HG03196 (cell line): ENCODE measurements at regions not wholly inside any gene's neighbourhood (a gene's known extent, or its start where the extent isn't known, plus 50 kb on each side); places are given as distances from the start of the nearest gene placed in this dataset.
"Not testable (repeated sequence)": the region's sequence is repeated elsewhere in the genome, so short reads cannot be mapped to it uniquely, and the experiment has no call there.

Experiments used
- ATAC-seq: cut with Tn5 transposase; IDR thresholded peaks from one replicate; pipeline ENCODE4 v1.9.1; 2021; ENCODE audit not compliant: unreplicated experiment

GRCh38 chr18:1270081-1270480 lies 365.4 kb downstream of the ADCYAP1 start:
- ATAC-seq = no peak

DNA sequence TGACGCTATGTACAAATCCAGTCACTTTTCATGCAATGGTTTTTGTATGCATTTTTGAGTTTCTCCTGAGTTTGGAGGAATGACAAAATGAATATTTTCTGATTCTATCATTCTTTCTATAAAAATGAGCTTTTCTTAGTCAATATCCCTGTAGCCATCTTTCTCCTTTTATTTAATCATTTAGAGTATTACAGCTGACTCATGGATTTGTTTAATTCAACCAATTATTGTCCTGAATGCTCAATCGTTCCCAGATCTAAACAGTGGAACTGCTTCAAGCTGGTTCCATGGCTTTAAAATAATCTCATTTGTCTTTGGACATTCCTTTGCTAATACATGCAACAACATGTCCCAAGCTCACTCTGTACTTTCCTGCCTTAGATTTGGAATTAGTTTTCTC lies 368.8 kb downstream of the ADCYAP1 start:
- ATAC-seq = no peak

DNA sequence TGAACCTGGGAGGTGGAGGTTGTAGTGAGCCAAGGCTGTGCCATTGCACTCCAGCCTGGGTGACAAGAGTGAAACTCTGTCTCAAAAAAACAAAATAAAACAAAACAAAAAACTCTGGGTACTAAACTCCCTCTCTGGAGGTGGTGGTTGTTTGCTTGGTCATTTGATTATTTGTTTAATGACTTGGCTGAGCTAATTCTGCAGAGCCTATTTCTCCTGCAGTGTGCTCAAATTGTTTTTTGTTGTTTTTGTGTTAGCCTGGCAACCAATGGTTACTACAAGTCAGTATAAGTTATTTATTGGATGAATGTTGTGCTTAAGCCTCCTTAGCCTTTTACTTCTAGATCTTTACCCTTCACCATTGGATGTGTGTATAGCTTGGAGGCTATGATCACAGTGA lies 387.5 kb downstream of the ADCYAP1 start:
- no peak for ATAC-seq

- no peak for ATAC-seq
Observed at GRCh38 chr18:1294229-1294628, 389.6 kb downstream of the ADCYAP1 start.

GRCh38 chr18:1296237-1296636 lies 391.6 kb downstream of the ADCYAP1 start:
- no peak for ATAC-seq

DNA sequence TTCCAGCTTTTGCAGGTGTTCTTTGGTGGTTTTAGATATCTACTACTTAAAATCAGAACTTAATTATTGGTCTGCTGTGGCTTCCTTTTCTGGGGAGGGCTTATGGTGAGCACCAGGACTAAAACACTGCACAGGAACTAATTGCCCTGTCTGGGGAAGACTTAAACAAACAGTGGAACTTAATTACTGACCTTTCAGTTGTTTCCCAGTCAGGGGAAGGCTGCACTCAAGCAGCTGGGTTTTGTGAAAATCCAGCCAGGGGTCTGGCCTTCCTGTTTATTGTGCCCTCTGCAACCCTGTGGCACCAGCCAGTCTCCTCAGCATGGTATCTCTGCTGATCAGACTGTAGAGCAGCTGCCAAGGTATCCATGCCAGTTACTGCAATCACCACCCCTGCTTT lies 398.2 kb downstream of the ADCYAP1 start:
- ATAC-seq = no peak

DNA sequence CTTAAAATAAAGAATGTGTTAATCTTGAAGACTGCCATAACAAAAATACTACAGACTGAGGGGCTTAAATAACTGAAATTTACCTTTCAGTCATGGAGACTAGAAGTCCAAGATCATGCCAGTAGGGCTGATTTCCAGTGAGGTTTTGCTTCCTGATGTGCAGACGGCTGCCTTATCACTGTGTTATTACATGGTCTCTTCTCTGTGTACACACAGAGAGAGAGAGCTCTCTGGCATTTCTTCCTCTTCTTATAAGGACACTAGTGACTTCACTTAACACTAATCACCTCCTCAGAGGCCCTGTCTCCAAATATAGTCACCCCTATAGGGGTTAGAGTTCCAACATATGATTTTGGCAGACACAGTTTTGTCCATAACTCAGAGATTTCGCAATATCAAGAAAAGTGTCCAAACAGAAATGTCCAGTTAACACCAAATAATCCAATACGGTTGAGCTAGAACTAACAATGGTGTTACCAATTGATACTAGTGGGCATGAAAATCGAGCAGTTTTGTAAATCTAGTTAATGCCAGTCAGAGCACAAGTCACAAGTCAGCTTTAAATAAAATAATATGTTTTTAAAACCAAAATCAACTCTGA lies 399.8 kb downstream of the ADCYAP1 start:
- ATAC-seq = no peak

DNA sequence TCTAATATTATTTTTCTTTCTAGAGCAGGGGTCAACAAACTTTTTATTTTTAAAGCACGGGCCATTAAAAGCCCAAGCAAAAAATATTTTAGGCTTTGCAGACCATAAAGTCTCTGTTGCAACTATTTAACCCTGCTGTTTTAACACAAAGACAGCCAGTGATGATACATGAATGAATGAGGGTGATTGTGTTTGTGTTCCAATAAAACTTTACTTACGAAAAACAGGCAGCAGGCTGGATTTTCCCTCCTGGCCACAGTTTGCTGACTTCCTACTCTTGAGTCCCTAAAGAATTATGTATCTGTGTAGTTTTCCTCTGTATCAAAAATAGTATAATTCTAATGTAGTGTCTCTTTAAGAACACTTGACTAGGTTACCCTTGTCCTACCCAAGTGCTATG lies 402.0 kb downstream of the ADCYAP1 start:
- ATAC-seq = no peak

- no peak for ATAC-seq
Observed at GRCh38 chr18:1308686-1309085, 404.0 kb downstream of the ADCYAP1 start.

DNA sequence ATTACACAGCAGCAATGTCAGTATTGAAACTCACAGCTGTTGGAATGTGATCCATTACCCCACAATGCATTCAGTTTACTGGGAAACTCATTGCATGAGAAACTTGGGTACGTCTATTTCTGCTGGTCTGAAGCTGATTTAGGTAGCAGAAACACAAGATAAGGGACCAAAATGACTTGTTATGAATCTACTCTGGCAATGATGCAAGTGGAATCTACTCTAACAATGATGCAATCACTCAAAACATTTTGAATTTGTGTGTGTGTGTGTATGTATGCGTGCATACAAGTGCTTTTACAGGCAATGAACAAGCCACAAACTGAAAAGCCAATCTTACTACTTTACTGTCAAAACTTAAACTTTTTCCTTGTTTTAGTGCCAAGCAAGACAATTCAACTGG lies 406.7 kb downstream of the ADCYAP1 start:
- no peak for ATAC-seq

DNA sequence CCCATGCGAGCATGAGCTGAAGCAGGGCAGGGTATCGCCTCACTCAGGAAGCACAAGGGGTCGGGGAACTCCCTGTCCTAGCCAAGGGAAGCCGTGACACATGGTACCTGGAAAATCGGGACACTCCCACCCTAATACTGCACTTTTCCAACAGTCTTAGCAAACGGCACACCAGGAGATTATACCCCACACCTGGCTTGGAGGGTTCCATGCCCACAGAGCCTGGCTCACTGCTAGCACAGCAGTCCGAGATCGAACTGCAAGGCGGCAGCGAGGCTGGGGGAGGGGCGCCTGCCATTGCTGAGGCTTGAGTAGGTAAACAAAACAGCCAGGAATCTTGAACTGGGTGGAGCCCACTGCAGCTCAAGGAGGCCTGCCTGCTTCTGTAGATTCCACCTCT lies 430.7 kb downstream of the ADCYAP1 start:
- ATAC-seq = not testable (repeated sequence)

- ATAC-seq = no peak
Observed at GRCh38 chr18:1350931-1351450, 446.3 kb downstream of the ADCYAP1 start.

DNA sequence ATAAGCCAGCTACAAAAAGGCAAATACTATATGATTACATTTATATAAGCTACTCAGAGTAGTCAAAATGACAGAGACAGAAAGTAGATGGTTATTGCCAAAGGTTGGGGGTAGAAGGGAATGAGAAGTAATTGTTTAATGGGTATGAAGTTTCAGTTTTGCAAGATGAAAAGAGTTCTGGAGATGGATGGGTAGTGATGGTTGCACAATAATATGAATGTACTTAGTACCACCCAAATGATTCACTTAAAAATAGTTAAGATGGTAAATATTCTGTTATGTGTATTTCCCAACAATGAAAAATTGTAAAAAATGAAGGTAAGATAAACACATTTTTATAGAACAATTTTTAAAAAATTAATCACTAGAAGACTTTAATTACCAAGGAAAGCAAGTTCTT lies 448.4 kb downstream of the ADCYAP1 start:
- no peak for ATAC-seq

GRCh38 chr18:1357724-1358123 lies 453.1 kb downstream of the ADCYAP1 start:
- ATAC-seq = no peak

GRCh38 chr18:1361936-1362335 lies 457.3 kb downstream of the ADCYAP1 start:
- ATAC-seq = no peak

- ATAC-seq = no peak
Observed at GRCh38 chr18:1370552-1370951, 465.9 kb downstream of the ADCYAP1 start.

GRCh38 chr18:1371724-1372123 lies 467.1 kb downstream of the ADCYAP1 start:
- ATAC-seq = no peak

GRCh38 chr18:1383465-1383864 lies 478.8 kb downstream of the ADCYAP1 start:
- ATAC-seq = no peak

GRCh38 chr18:1388468-1388867 lies 483.8 kb downstream of the ADCYAP1 start:
- ATAC-seq = not testable (repeated sequence)

DNA sequence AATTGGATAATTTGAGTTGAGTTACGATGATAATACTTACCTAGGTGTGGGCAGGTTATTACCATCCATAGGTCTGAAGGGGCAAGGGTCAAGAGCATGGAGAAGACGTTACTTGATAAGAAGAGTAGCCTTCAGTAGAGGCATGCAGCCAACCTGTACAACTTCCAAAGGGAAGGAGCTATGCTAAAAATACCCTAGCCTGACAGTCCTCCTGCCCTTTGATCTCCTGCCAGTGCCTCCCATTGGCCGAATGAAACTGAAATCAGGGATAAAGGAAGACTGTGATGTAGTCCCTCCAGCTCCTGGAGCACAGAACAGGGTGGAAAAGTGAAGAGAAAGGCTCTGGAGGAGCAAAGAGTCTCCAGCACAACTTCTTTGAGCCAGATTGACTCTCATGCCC lies 487.4 kb downstream of the ADCYAP1 start:
- no peak for ATAC-seq

DNA sequence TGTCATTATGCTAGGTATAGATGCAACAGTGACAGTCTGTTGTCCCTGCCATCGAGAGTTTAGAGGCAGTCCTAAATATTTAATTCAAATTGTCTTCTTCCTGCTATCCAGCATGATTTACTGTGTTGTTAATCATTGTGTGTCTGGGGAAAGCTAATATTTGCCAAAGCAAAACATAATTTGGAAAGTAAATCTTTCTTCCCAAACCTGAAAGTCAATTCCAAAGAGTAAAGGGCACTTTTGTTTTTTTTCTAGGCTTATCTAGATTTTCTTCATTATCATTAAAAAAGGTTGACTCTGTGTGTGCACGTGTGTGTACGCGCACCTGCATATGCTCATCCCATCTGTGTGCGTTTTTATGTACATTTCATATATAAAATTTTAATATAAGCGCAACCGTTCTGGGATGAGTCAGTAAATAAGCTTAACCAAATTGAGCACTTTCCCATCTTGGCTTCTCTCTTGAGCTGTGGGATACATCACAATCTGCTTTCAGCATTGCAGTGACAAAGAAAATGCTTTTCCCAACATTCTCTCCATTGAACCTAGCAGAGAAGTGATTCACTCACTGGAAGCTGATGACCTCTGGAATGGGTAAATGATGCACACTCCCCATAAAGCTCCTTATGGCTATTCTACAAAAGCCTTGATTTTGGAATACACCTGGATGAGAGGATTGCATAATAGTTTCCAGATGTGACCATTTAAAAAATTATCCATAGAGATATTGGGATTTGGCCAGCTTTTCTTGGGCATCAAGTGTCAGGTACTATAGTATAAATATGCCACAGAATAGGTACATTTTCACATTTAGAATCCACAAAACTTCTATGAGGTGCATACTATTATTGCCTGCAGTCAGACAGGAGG lies 488.4 kb downstream of the ADCYAP1 start:
- ATAC-seq = no peak

- ATAC-seq = no peak
Observed at GRCh38 chr18:1393929-1394328, 489.3 kb downstream of the ADCYAP1 start.
